ENCODE measurements at regions not wholly inside any gene's neighbourhood (a gene's known extent, or its start where the extent isn't known, plus 50 kb on each side); places are given as distances from the start of the nearest gene placed in this dataset.
"Not testable (repeated sequence)": the region's sequence is repeated elsewhere in the genome, so short reads cannot be mapped to it uniquely, and the experiment has no call there.

DNA sequence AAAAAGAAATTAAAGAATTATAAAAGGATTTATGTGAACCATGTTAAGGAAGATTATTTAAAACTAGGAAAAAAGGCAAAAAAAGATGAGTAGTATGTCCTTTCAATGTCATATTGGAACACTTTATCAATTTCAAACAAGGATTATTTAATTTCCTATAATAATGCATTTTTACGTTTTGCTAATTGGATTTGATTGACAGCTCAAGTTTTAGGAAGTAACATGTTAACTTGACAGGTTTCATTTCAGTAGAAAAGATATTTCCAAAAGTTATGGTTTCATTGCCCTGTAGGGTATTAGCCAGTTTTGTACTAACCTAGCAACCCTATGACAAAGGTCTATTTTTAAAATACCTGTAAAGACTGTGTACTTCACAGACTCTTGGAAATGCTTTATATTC is 379.6 kb upstream of the ZFP42 start:
- intact Hi-C loops (cut with DNase I) = no loop called here
- no peak for DNase-seq (ENCODE audit: low spot score)

DNA sequence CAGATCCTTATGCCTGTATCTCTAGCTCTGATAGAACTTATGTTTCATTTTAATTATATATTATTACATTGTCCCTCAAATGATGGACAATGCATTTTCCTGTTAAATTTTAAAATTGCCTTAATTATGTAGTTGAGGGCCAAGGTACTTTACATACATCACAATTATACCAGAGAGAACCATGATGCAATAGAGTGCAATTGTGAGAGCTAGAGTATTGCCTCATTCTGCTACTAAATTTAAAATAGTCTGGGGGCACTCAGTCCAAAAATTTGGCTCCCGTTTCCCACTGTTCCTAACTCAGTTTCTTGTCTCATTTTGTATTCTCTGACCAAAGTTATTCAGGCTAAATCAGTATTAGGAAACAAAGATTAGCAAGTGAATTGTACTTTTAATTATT is 378.5 kb upstream of the ZFP42 start:
- DNase-seq (ENCODE audit: low spot score) = no peak
- intact Hi-C loops (cut with DNase I) = no loop called here

DNA sequence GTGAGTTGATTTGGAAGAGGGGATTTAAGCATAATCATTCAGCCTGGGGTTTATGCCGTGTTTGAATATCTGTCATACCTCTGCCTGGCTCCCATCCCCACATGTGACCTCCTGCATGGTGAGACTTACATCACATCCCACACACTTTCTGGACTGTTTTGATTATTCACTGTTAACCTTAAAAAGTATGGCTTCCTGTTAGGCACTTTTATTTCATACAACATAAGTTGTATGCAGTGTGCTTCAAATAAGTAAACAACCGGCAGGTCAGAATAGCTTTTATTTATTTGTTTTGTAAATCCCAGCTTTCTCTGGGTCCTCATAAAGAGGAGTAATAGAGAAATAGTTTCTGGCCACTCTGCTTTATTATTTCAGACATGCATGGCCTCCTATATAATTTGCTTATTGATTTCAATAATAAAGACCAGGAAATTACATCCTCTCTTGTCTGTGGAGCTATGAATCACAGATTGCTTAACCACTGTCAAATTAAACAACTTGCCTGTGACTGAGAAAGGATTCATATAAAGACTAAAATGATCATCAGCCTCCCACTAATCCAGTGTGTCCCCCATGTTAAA is 376.8 kb upstream of the ZFP42 start:
- no peak for DNase-seq (ENCODE audit: low spot score)

GRCh38 chr4:187619319-187619718 is 376.3 kb upstream of the ZFP42 start:
- intact Hi-C loops (cut with DNase I) = no loop called here
- DNase-seq (ENCODE audit: low spot score) = no peak

More for the DNA sequence above, 376.8 kb upstream of the ZFP42 start:
- intact Hi-C loops (cut with DNase I) = no loop called here

GRCh38 chr4:187632260-187632995 is 363.1 kb upstream of the ZFP42 start:
- intact Hi-C loops (cut with DNase I) = no loop called here
- no peak for DNase-seq (ENCODE audit: low spot score)

DNA sequence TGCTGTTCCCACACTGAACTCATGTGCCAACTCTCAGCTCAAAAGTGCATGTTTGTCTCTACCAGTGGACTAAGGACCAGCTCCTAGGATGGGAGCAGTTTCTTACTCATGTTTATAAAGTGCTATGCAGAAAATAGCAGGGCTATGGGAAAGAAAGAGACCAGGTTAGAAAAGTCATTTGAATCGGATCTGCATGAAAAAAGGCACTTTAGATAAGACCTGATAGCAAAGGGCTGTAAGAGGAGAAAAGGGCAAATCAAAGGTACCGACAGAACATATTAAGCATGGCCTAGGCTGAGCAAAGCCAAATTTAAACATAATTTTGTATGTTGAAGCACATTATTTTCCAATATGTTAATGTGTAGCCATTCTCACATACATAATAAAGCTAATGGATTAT is 362.3 kb upstream of the ZFP42 start:
- intact Hi-C loops (cut with DNase I) = no loop called here
- no peak for DNase-seq (ENCODE audit: low spot score)

GRCh38 chr4:187656959-187657358 is 338.6 kb upstream of the ZFP42 start:
- intact Hi-C loops (cut with DNase I) = no loop called here

DNA sequence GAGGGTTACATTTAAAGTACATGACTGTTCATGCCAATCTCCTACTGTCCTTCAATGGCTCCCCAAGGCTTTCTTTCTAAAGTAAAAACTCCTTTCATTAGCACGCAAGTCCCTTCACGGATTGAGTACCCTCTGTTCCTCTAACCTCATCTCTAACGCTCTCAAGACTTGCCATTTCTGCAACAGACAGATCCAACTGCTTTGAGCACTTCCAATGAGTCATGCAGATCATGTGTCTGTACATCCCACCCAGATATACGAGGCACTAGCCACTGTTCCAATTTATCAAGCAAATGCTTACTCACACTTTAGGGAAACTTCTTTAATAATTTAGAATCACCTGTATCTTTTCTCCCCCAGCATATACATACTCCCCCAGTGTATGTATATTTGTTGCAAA is 332.5 kb upstream of the ZFP42 start:
- intact Hi-C loops (cut with DNase I) = no loop called here
- no peak for DNase-seq (ENCODE audit: low spot score)

More at GRCh38 chr4:187656959-187657358, 338.6 kb upstream of the ZFP42 start:
- no peak for DNase-seq (ENCODE audit: low spot score)

- intact Hi-C loops (cut with DNase I) = no loop called here
- no peak for DNase-seq (ENCODE audit: low spot score)
Measured at GRCh38 chr4:187664011-187664410, 331.6 kb upstream of the ZFP42 start.

- intact Hi-C loops (cut with DNase I) = no loop called here
- DNase-seq (ENCODE audit: low spot score) = no peak
Measured at GRCh38 chr4:187665086-187665485, 330.5 kb upstream of the ZFP42 start.

GRCh38 chr4:187666034-187666433 is 329.5 kb upstream of the ZFP42 start:
- intact Hi-C loops (cut with DNase I) = no loop called here
- no peak for DNase-seq (ENCODE audit: low spot score)

DNA sequence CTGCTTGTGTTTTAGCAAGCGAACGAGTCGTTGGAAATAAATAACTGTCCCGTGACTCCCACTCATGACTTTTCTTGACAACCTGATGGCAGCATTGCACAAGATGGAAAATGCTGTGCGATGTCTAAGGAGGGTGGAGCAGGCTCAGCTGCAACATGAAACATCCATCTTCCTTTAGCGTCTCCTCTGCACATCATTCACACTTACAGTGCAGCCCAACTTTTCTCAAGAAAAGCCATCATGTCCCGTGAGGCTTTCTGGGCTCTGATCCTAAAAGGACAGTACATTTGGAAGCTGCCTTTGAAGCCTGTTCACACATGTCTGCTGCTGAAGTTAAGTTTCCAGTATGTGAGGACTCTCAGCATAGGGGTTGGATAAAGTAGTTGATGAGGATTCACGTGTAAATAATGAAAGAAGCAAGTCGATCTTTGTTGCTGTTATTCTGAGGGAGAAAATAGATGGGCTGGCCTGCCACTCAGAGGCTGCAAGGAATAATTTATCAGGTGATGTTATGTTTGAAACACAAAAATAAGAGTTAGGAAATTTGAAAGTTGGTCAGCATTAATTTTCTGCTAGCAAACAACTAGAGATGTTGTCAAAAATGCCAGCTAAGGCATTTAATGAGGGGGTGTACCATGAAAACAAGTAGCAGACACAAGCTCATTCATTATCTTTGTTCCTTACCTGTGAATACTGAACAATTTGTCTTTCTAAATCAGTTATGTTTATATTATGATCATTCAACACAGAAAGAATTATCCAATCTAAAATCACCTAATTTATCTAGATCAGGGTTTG is 328.7 kb upstream of the ZFP42 start:
- intact Hi-C loops (cut with DNase I) = no loop called here
- DNase-seq (ENCODE audit: low spot score) = no peak

GRCh38 chr4:187668526-187669082 is 327.0 kb upstream of the ZFP42 start:
- intact Hi-C loops (cut with DNase I) = no loop called here
- DNase-seq (ENCODE audit: low spot score) = no peak

GRCh38 chr4:187671521-187671920 is 324.1 kb upstream of the ZFP42 start:
- intact Hi-C loops (cut with DNase I); DNase-seq (ENCODE audit: low spot score): not testable (repeated sequence)

- intact Hi-C loops (cut with DNase I); DNase-seq (ENCODE audit: low spot score): not testable (repeated sequence)
Measured at GRCh38 chr4:187671958-187672357, 323.6 kb upstream of the ZFP42 start.

DNA sequence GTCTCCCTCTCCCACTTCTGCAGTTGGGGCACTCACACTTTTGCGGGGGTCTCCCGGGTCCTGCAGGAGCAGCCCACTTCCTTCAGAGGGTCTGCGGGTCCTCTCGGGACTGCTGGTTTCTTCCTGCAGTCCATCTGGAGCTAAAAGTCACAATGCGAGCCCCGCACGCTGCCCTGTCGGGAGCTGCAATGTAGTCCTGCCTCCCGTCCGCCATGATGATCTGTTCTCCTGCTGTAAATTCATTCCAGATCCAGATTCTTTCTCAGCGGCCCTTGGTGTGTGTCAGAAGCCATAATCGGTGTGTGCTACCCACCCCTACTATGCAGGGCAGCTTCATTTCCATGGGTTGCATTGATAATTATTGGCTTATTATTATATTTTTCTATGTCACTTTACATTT is 323.0 kb upstream of the ZFP42 start:
- DNase-seq (ENCODE audit: low spot score); intact Hi-C loops (cut with DNase I): not testable (repeated sequence)

DNA sequence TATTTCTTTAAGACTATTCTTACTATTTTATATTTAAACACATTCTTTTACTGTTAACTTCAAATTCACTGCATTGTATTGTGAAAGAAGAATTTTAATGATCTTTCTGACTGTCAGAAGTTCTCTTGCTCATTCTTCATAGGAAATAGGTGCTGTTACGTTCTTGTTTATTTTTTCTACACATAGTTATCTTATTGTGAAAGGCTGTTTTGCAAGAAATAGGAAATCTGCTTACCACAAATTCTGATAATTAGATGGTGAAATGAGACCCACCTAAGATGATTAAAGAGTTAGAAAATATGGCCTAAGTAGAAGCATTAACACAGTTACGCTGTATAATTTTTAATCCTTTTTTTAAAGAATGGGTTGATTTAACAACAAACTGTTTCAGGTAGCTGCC is 316.1 kb upstream of the ZFP42 start:
- no peak for DNase-seq (ENCODE audit: low spot score)
- intact Hi-C loops (cut with DNase I) = no loop called here

DNA sequence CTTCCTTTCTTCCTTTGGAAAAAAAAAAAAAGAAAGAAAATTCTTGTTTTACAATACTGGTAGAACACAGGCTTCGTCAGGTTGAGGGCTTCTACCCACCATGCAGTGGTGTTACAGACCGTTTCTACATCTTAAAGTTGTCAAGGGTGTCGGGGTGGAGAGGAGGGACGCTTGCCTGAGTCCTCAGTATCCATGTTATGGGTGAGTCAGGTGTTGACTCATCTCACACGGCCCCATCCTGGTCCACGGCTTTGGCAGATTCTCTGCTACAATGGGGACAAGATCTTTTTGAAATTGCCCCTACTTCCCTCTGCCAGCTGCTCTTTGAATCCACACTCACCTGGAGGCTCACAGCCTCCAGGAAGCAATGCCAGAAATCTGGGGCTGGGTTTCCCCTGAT is 310.3 kb upstream of the ZFP42 start:
- intact Hi-C loops (cut with DNase I) = no loop called here
- DNase-seq (ENCODE audit: low spot score) = no peak

- intact Hi-C loops (cut with DNase I) = no loop called here
- no peak for DNase-seq (ENCODE audit: low spot score)
Measured at GRCh38 chr4:187687697-187688096, 307.9 kb upstream of the ZFP42 start.

GRCh38 chr4:187692626-187693025 is 302.9 kb upstream of the ZFP42 start:
- DNase-seq (ENCODE audit: low spot score) = no peak
- intact Hi-C loops (cut with DNase I) = no loop called here
